IMR-90 (cell line): ENCODE measurements at regions not wholly inside any gene's neighbourhood (a gene's known extent, or its start where the extent isn't known, plus 50 kb on each side); places are given as distances from the start of the nearest gene placed in this dataset.

ENCODE experiments used
- CTCF ChIP-seq: conservative IDR thresholded peaks from 2 replicates; pipeline ENCODE4 v1.5.1; 2012; ENCODE audit warnings: mild to moderate bottlenecking, low read depth, low read length, improper control_type of control experiment
- RAD21 ChIP-seq: IDR thresholded peaks from 2 replicates; pipeline ENCODE4 v1.6.1; 2012; ENCODE audit warnings: low read length, improper control_type of control experiment
- RFX5 ChIP-seq: IDR thresholded peaks from 2 replicates; pipeline ENCODE4 v1.8.0; 2012; ENCODE audit warnings: low read depth, mild to moderate bottlenecking, low read length, moderate library complexity

- no peak for TF ChIP-seq CTCF
- no peak for TF ChIP-seq RAD21
- no peak for TF ChIP-seq RFX5
Measured at GRCh38 chr2:129469389-129469788, 510.1 kb upstream of the RAB6C start.
